ENCODE measurements at regions not wholly inside any gene's neighbourhood (a gene's known extent, or its start where the extent isn't known, plus 50 kb on each side); places are given as distances from the start of the nearest gene placed in this dataset.

DNA sequence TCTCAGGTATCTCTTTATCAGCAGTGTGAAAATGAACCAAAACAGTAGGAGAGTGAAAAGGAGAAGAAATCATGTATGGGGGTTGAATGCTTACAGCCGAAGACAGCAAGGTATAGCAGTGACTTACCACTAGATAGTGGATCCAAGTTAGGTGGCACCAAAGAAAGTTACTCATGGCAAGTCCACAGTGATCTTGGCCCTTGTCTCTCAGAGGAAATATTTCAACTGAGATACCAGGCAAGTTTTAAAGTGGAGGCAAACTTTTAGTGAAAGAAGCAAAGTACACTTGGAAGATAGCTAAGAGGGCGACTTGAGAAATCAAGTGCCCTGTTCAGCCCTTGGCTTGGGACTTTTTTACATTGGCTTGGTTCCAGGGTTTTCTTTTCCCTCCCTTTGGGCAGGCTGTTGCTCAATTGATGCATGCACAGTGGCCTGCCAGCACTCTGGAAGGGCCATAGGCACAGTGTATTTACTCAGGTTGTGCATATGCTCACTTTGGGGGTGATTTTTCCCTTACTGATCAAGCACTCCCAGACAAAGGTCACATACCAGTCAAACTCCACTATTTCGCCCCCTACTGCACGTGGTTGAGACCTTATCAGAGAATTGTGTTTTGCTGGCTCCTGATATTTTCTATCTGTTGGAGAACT lies 329.5 kb upstream of the KHDRBS2 start:
- TF ChIP-seq SPI1 (IDR thresholded peaks at IDR 0.05; ENCODE audit: borderline replicate concordance, low read depth, low read length): no peak
- no peak for TF ChIP-seq E2F4 (CRISPR knock-in tag; IDR thresholded peaks at IDR 0.05; ENCODE audit: low read depth)
- TF ChIP-seq, protein P1, sequence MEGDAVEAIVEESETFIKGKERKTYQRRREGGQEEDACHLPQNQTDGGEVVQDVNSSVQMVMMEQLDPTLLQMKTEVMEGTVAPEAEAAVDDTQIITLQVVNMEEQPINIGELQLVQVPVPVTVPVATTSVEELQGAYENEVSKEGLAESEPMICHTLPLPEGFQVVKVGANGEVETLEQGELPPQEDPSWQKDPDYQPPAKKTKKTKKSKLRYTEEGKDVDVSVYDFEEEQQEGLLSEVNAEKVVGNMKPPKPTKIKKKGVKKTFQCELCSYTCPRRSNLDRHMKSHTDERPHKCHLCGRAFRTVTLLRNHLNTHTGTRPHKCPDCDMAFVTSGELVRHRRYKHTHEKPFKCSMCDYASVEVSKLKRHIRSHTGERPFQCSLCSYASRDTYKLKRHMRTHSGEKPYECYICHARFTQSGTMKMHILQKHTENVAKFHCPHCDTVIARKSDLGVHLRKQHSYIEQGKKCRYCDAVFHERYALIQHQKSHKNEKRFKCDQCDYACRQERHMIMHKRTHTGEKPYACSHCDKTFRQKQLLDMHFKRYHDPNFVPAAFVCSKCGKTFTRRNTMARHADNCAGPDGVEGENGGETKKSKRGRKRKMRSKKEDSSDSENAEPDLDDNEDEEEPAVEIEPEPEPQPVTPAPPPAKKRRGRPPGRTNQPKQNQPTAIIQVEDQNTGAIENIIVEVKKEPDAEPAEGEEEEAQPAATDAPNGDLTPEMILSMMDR (IDR thresholded peaks at IDR 0.05 in 2 of 3, conservative IDR thresholded peaks at IDR 0.05 in 1 of 3; ENCODE audit: insufficient read depth in 2 of 3, low read depth in 1 of 3, low read length in 3 of 3): no peak

Data from K562 (cell line).